BLaER1 (cell line): ENCODE measurements at regions not wholly inside any gene's neighbourhood (a gene's known extent, or its start where the extent isn't known, plus 50 kb on each side); places are given as distances from the start of the nearest gene placed in this dataset.

Experiments used
- H3K27ac ChIP-seq: shearing (Covaris generic); formaldehyde crosslinking; 2 replicates; pipeline ENCODE4 v1.8.1; 2022
- H3K27me3 ChIP-seq: shearing (Covaris generic); formaldehyde crosslinking; 2 replicates; pipeline ENCODE4 v1.8.1; 2022
- H3K36me3 ChIP-seq: shearing (Covaris generic); formaldehyde crosslinking; 2 replicates; pipeline ENCODE4 v1.8.1; 2022
- H3K4me1 ChIP-seq: shearing (Covaris generic); formaldehyde crosslinking; 2 replicates; pipeline ENCODE4 v1.8.1; 2022
- H3K4me2 ChIP-seq: shearing (Covaris generic); formaldehyde crosslinking; 2 replicates; pipeline ENCODE4 v1.8.1; 2022
- H3K4me3 ChIP-seq: shearing (Covaris generic); formaldehyde crosslinking; 2 replicates; pipeline ENCODE4 v1.8.1; 2022
- H3K9ac ChIP-seq: shearing (Covaris generic); formaldehyde crosslinking; 2 replicates; pipeline ENCODE4 v1.8.1; 2022
- H3K9me3 ChIP-seq: shearing (Covaris generic); formaldehyde crosslinking; 2 replicates; pipeline ENCODE4 v1.8.1; 2022
- H4K20me1 ChIP-seq: shearing (Covaris generic); formaldehyde crosslinking; 2 replicates; pipeline ENCODE4 v1.8.1; 2022
- Cebpa-rat ChIP-seq: shearing (Covaris generic); IDR thresholded peaks from 2 replicates; pipeline ENCODE4 v1.8.1; 2022

DNA sequence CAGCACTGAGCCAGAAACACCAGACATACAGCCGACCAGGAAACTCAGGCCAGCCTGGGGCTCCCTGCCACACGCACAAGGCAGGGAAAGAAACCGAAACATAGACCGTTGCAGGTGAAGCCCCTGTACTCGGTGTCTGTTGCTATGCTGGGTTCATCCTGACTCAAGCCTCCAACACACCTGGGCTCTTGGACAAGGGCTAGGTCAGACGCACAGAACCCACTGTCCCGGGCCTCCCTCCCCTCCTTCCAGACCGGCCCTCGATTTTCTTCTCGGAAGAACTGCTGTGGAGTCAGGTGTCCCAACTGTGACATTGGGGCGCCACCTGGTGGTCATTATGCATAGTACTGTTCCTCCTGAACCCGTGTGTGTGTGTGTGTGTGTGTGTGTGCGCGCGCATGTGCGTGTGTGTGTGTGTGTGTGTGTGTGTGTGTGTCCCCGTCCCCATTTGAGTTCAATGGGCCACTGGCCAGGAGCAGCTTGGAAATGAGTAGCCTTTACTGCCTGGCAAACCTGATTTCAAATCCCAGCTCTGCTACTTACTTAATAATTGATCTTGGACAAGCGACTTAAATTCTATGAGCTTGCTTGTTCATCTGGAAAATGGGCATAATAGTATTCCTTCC lies 55.4 kb upstream of the GLI2 start:
- H3K27ac ChIP-seq = no peak overlapping the region
- H3K4me3 ChIP-seq = no peak overlapping the region
- no peak for TF ChIP-seq Cebpa-rat
- H3K9me3 ChIP-seq = no peaks in the 10 kb centered on the region
- peaks cover 20% of the 10 kb centered on the region for H3K4me1 ChIP-seq
- no peak overlapping the region for H3K9ac ChIP-seq
- peaks cover 10% of the 10 kb centered on the region for H3K27me3 ChIP-seq
- H4K20me1 ChIP-seq = 0 out of 2 replicates have a peak, but pooled peaks cover 4% of the 10 kb centered on the region
- no peaks in the 10 kb centered on the region for H3K36me3 ChIP-seq
- peak overlapping the region; percentile 74 for H3K4me2 ChIP-seq

DNA sequence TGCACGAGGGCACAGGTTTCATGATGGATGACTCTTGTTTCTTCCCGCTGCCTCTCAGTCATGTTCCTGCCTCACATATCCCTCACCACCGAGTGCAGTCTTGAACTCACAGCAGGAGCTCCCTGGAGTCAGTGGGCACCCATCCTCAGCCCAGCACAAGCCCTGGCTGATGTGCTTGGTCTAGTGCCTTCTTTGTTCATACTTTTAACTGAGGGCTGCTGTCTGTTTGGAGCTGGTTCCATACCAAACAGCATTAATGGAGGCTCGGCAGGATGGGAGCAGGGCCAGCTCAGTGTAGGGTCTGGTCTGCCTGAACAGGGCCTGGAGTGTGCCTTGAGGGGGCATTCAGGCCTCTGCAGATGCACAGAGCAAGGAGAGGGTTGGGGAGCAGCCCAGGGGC lies 54.5 kb upstream of the GLI2 start:
- Histone ChIP-seq H3K27me3 (peaks cover 7% of the 10 kb centered on the region), H3K27ac (no peak overlapping the region), H3K4me1 (peaks cover 20% of the 10 kb centered on the region), H3K36me3 (no peaks in the 10 kb centered on the region), H3K9ac (no peak overlapping the region), H3K4me2 (no peak overlapping the region), H3K4me3 (no peak overlapping the region), H3K9me3 (no peaks in the 10 kb centered on the region), H4K20me1 (0 out of 2 replicates have a peak, but pooled peaks cover 4% of the 10 kb centered on the region)
- no peak for TF ChIP-seq Cebpa-rat

DNA sequence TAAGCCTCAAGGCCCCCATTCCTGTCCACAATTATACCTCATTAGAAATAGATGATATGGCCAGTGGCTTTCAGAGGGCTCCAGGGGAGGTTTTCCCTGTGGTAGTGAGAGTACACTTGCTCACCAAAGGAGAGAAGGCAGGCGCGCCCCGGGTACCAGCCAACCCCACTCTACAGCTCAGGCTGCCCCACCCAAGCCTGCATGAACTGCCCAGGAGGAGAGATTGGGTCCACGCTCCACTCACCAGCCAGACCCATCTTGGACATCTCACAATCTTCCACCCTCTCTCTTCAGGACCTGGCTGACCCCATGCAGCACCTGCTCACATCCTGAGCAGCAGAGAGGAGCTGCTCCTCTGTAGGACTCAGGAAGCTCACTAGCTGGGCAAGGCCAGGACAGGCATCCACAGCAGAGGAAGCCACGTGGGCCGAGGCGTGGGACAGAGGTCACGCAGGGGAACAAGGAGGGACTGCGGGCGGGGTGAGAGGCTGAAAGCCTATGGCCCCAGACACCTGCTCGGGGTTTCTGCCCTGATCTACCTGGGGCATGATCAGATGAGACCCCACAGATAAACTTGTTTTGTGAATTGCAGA lies 53.9 kb upstream of the GLI2 start:
- Histone ChIP-seq H3K27ac (no peak overlapping the region), H3K9ac (no peak overlapping the region; the same call in 1 of the 2 replicates), H3K27me3 (peaks cover 6% of the 10 kb centered on the region), H3K36me3 (no peaks in the 10 kb centered on the region), H3K9me3 (no peaks in the 10 kb centered on the region), H3K4me3 (no peak overlapping the region), H4K20me1 (0 out of 2 replicates have a peak, but pooled peaks cover 4% of the 10 kb centered on the region), H3K4me1 (peaks cover 20% of the 10 kb centered on the region), H3K4me2 (no peak overlapping the region)
- TF ChIP-seq Cebpa-rat = no peak

DNA sequence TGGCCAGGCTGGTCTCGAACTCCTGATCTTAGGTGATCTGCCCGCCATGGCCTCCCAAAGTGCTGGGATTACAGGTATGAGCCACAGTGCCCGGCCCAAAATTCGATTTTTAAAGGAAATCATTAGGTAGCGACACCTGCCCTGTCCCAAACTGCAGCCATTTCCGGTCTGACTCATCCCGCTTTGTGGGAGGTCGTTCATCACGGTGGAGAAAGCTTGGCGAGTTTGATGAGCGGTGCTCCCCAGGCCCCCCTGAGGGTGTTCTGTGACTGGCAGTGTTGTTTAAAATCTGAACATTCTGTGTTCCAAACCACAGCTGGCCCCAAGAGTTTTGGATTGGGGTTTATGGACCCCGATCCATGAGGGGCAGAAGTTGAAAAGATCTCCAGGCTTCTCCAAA lies 53.0 kb upstream of the GLI2 start:
- Histone ChIP-seq H3K4me1 (peaks cover 20% of the 10 kb centered on the region), H3K9me3 (no peaks in the 10 kb centered on the region), H4K20me1 (0 out of 2 replicates have a peak, but pooled peaks cover 4% of the 10 kb centered on the region), H3K4me2 (no peak overlapping the region), H3K27ac (no peak overlapping the region), H3K9ac (no peak overlapping the region), H3K4me3 (no peak overlapping the region), H3K27me3 (no peaks in the 10 kb centered on the region; the same call in 1 of the 2 replicates), H3K36me3 (no peaks in the 10 kb centered on the region)
- no peak for TF ChIP-seq Cebpa-rat

DNA sequence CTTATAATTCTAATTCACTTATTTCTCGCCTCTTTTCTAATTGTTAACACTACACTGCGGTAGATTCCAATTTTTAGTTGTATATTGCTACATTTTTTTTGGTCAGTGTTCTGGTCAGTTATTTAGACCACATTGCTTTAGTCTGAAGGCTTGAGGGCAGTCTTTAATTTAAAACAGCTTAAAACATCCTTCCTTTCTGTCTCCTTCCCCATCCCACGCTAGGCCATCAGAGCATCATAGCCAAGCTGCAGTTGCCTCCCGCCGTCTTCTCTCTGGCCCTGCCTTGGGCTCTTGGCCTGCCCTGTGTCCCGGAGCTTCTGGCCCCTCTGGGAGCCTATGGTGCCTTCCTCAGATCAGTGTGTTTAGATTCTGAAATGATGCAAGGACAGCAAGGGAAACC lies 52.6 kb upstream of the GLI2 start:
- H3K36me3 ChIP-seq = no peaks in the 10 kb centered on the region
- peaks cover 20% of the 10 kb centered on the region for H3K4me1 ChIP-seq
- no peak for TF ChIP-seq Cebpa-rat
- H3K9me3 ChIP-seq = no peaks in the 10 kb centered on the region
- H3K9ac ChIP-seq = no peak overlapping the region
- no peak overlapping the region for H3K4me2 ChIP-seq
- H3K4me3 ChIP-seq = no peak overlapping the region
- H4K20me1 ChIP-seq = 0 out of 2 replicates have a peak, but pooled peaks cover 4% of the 10 kb centered on the region
- H3K27ac ChIP-seq = no peak overlapping the region
- no peaks in the 10 kb centered on the region for H3K27me3 ChIP-seq

DNA sequence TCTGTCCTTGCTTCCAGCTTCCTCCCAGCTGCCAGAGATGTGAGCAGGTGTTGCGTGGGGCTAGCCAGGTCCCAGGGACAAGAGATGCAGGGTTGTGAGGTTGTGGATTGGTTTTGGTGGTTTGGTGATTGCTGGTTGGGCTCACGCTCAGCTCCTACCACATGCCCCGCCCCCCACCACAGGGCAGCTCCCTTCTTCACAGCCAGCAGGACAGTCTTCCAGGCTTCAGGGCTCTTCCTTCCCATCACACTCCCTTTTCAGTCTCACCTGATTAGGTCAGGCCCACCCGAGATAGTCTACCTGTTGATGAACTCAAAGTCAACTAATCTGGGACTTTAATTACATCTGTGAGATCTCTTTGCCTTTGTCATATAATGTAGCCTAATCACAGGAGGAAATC lies 52.0 kb upstream of the GLI2 start:
- Histone ChIP-seq H4K20me1 (0 out of 2 replicates have a peak, but pooled peaks cover 4% of the 10 kb centered on the region), H3K9ac (no peak overlapping the region), H3K4me1 (peaks cover 15% of the 10 kb centered on the region), H3K36me3 (no peaks in the 10 kb centered on the region), H3K4me2 (no peak overlapping the region), H3K27me3 (no peaks in the 10 kb centered on the region), H3K4me3 (no peak overlapping the region), H3K9me3 (no peaks in the 10 kb centered on the region), H3K27ac (no peak overlapping the region)
- TF ChIP-seq Cebpa-rat = no peak

DNA sequence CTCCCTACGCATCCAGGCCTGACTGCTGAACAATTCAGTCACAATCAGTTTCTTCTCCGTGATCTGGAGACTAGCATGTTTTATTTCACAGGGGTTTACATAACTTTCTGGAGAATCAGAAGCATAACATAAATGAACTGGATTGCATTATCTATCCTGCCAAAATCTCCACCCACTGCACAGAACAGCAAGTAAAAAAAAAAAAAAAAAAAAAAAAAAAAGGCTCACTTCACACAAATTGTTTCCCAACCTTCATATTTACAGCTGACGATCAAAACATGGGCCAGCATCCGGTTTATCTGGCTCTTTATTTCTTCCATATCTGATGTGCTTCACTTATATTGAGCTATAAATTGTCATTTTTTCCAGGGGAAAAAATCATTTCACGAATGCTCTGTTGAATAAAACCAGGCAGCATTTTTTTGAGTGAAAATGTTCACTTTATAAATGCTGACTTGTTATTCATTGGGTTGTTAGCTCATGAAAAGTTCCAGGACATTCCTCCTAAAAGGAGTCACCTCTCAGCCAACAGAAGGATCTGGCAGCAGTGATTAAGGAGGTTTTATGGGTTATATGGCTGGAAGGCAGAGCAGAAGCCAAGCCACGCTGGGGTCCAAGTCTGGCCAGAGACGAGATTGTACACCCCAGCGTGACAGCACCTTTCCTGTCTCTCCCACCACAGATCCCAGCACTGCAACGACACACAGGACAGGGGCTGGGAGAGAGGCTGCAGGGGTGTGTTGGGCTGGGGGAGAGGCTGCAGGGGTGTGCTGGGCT lies 51.2 kb upstream of the GLI2 start:
- Histone ChIP-seq H3K4me1 (peaks cover 8% of the 10 kb centered on the region), H3K27me3 (no peaks in the 10 kb centered on the region), H3K9me3 (no peaks in the 10 kb centered on the region), H3K27ac (no peak overlapping the region), H3K9ac (no peak overlapping the region), H4K20me1 (no peaks in the 10 kb centered on the region), H3K4me3 (no peak overlapping the region), H3K4me2 (no peak overlapping the region), H3K36me3 (no peaks in the 10 kb centered on the region)
- no peak for TF ChIP-seq Cebpa-rat

DNA sequence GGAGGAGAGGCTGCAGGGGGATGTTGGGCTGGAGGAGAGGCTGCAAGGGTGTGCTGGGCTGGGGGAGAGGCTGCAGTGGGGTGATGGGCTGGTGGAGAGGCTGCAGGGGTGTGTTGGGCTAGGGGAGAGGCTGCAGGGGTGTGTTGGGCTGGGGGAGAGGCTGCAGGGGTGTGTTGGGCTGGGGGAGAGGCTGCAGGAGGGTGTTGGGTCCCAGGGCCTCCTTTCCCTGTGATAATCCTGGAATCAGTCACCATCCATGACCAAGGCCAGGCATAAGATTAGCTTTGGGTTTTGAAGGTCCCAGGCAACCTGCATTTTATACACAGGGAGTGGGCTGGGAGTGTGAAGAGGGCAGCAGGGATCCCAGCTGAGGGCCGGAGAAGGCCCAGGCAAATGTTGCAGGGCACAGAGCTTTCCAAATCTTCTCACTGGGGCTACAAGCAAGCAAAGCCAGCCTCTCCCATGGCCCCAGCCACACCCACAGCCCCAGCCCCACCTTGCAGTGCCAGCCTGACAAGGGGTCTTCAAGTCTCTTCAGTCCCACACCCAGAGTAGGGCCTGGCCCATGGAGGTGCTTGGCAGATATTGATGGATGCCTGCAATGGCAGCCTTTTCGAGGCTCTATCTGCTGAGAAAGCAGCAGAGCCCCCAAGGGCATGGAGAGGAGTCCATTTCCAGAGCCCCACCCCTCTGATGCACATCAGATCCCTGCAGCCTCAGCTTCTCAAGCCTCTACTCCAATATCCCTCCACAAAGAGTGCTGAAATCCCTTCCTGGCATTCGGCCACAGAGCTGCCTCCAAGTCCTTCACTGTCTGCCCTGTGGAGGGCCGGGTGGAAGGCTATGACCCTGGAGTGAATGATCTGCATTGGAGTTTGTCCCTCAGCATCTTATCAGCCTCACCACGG lies 50.3 kb upstream of the GLI2 start:
- Histone ChIP-seq H3K4me2 (no peak overlapping the region), H3K9me3 (no peaks in the 10 kb centered on the region), H3K9ac (no peak overlapping the region), H3K27me3 (no peaks in the 10 kb centered on the region), H3K36me3 (no peaks in the 10 kb centered on the region), H4K20me1 (no peaks in the 10 kb centered on the region), H3K27ac (no peak overlapping the region), H3K4me3 (no peak overlapping the region), H3K4me1 (no peaks in the 10 kb centered on the region)
- no peak for TF ChIP-seq Cebpa-rat
